Stimulated activated CD4-positive, alpha-beta T cell treated with anti-CD3 and anti-CD28 coated beads, TNF-alpha, amount 100 ng/mL, for 4 hours (primary cell): ENCODE measurements at regions not wholly inside any gene's neighbourhood (a gene's known extent, or its start where the extent isn't known, plus 50 kb on each side); places are given as distances from the start of the nearest gene placed in this dataset.

Experiments
- DNase-seq, 3 experiments: peaks; one replicate each; pipeline ENCODE4 v3.0.0-alpha.2; 2020; ENCODE audit warnings: low read depth in 3 of 3

GRCh38 chr5:54646356-54647101, 129.0 kb downstream of the SNX18 start:
- DNase-seq: peak in 2 of 3 experiments; percentile 8 to 27

DNA sequence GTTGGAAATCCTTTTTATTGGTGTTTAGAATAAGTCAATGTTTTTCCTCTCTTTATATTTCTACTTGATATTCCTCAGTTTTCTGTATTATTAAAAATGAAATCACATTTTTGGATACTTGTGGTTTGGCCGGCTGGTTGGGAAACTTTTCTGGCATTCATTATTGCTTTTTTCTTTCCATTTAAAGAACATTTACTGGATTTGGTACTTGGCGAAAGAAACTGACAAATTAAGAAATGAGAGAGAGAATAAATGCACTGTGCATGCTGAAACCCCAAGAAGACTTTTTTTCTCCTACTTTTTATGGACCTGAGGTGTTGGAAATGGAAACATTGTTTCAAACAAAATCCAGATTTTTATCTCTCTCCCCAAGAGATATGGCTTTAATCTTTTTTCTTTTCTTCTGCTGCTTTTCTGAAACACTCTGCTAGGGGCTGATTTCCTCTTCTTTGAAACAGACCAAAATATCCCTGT, 128.4 kb downstream of the SNX18 start:
- DNase-seq: no peak

- no peak for DNase-seq
Observed at GRCh38 chr5:54644226-54644625, 126.7 kb downstream of the SNX18 start.

DNA sequence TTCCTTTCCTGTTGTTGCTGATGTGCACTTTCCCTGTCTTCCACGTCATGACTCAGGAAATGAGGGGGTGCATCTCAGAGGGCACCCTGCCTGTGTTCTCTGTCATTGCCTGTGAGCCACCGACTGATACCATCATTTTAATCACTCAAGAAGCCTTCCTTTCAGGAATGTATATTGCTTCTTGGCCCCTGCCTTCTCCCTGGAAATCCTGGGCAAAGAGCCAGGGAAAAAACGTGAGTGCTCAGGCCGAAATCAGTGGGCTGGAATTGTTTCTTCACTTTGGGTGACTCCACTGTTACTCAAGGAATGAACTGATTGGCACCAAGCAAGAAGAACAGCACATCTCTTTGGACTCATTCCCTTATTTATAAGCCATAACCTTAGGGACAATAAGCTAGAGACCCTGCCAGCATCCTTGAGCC, 126.1 kb downstream of the SNX18 start:
- no peak for DNase-seq

- no peak for DNase-seq
Observed at GRCh38 chr5:54639621-54640020, 122.1 kb downstream of the SNX18 start.

GRCh38 chr5:54638106-54638505, 120.5 kb downstream of the SNX18 start:
- no peak for DNase-seq

- DNase-seq: no peak
Observed at GRCh38 chr5:54637654-54638053, 120.1 kb downstream of the SNX18 start.

GRCh38 chr5:54634089-54634488, 116.5 kb downstream of the SNX18 start:
- DNase-seq: no peak

DNA sequence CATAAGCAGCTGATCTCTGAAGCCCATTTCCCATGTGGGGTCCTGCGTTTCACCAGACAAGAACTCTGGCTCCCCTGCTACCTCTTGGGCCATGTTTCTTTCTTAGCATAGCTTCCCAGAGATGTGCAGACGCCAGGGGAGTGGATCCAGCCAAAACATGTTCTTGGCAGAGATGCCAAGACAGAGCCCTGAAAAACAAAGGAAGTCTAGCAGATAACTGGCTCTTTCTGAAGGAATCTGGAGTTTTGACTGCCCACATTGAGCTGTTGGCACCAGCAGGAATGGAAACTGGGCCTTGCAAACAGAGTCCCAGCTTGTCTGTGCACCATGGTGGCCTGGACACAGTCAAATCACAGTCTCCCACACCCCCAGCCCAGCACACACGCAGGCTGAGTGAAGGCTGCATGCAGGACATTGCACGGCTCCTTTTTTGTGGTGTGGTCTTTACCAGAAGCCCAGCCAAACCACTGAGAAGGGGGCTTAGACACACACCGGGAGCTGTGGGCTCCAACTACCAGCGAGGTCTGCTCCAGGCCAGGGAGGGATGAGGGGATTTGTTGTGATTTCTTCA, 114.7 kb downstream of the SNX18 start:
- no peak for DNase-seq

DNA sequence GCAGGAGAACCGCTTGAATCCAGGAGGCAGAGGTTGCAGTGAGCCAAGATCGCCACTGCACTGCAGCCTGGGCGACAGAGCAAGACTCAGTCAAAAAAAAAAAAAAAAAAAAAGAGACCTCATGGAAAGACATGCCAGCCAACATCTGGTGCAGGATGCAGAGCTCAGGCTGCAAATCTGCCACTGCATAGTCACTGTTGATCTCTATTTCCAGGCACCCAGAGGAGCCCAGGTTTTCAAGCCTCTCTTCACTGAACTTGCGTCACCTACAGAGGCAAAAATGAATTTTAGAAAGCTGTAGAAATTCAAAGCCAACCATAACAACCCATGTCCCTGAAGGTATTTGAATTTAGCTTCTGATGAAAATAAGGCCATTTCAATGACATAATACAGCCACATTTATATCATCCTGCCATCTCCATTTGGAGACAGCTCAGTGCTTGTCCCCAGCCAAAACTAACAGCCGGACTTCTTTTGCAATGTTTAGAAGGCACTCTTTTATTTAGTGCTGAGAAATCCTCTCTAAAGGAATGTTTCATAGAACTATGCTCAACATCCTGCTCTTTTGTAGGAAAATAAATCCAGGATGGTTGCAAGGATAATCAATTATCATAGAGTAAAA, 113.3 kb downstream of the SNX18 start:
- no peak for DNase-seq

DNA sequence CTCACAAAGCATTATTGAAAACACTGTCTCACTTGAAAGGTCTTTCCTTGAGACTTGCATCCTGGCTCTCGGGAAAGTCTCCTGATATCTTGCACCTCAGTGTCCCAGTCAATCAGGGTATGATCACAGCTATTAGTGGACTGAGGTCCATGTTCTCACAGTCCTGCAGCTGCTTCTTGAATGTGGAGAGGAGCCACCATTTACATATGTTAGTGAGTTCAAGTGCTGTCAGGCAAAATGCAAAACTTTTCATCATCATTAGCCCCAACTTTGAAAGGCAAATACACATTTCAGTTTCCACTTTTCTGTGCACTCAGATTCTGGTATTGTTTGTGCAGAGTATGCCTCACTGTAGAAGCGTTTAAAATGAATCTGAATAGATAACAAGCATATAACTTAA, 111.6 kb downstream of the SNX18 start:
- no peak for DNase-seq

DNA sequence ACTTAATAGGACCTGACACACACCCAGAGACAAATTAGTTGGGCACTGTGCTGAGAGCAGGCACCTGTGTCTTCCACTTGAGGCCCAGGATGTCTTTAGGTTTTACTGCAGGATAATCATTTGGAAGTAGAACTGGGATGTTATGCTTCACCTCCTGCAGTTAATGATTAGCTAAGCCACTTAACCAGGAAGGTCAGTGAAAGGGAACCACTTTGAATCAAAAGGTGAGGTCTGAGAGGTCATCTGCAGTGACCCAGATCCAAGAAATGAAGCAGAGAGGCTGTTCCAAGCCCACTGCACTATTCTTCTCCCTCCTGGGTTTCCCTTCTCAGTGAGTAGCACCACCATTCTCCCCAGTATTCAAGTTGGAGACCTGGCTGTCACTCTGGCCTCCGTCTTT, 110.5 kb downstream of the SNX18 start:
- DNase-seq: no peak

GRCh38 chr5:54626407-54626806, 108.8 kb downstream of the SNX18 start:
- no peak for DNase-seq

DNA sequence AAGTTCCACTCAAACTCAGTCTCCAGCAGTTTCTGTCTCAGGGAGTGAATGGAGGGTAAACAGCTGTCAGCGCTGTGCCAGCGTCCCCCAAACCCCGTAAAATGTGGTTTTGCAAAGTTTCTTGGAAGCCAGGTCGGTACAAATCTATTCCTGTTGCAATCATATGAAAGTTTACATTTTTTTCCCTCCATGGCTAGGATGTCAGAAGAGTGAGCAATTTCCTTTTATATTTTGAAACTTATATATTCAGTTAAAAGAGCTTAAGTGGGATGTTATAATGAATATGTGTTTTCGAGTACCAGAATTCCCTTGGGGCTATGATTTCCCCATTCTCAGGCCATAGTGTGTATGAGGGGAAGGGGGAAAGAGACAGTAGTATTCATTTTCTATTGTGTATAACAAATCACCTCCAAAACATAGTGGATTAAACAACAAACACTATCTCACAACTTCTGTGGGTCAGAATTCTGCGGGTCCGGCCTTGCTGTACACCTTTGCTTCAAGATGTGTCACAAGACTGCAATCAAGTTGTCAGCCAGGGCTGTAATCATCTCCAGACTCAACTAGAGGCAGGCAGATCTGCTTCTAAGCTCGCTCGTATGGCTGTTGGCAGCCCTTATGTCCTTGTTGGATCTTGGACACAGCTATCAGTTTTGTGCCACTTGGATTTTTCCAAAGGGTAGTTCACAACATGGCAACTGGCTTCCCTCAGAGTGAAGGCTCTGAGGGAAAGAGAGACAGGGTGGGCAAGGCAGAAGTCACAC, 107.4 kb downstream of the SNX18 start:
- no peak for DNase-seq

DNA sequence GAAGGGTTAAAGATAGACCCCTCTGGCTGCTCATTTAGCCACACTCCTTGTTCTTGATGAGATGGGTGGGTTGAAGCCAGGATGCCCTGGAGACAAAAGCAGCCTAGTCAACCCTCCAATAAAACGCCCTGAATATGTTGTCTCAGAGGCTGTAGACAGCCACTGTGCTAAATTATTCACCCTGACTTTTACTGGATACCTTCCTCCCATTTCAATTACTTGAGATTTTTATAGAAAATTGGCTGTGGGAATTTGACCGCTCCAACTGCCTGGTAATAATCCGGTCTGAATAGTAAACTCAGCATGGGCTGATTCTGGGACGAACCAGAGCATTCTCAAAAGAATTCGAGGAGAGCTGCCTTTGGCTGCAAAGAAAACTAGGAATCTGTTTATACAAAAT, 104.2 kb downstream of the SNX18 start:
- no peak for DNase-seq

- DNase-seq: no peak
Observed at GRCh38 chr5:54621048-54621447, 103.5 kb downstream of the SNX18 start.

DNA sequence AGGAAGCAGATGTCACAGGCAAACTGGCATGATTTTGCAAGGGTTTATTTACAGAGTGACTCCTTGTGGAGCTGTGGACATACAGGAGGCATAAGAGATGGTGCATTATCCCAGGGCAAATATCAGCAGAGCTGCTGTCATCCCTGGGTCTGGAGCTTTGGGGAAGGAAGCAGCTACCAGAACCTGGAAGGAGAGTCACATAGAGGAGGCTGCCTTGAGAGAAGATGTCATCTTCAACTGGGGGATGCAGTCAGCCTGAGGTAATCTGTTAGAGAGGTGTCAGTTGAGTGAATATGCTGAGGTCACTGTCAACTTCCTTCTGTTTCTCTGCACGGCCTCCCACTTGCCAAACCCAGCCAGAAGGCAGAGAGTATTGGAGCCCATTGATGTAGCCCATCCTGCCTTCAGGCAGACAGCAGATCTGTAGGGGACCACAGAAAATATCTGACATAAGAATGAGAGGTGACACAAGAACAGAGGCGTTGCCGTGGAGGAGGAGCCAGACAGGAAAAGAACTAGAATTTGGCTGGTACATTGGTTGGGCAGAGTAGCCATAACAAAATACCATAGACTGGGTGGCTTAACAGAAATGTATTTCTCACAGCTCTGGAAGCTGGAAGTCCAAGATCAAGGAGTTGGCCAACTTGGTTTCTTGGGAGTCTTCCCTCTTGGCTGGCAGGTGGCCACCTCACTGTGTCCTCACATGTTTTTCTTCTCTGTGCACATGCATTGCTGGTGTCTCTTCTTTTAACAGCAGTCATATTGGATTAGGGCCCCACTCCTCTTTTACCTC, 102.8 kb downstream of the SNX18 start:
- no peak for DNase-seq

DNA sequence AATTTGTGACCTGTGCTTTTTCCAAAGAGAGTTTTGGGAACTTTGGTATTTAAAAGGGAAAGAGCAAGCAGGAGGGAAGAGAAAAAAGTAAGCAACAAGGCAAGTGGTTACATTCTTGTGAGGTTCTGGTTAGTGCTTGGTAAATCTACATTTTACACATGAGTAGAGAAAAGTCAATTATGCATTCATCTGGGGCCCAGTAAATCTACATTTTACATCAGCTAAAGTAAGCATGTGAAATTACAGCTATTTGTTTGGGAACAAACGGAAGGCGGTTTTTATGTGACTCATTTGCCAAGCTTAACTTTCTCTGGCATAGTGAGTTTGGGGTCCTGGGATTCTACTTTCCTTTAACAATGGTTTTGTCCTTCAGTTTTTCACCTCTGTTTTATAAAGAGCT, 102.2 kb downstream of the SNX18 start:
- no peak for DNase-seq

GRCh38 chr5:54616518-54617220, 99.1 kb downstream of the SNX18 start:
- no peak for DNase-seq

DNA sequence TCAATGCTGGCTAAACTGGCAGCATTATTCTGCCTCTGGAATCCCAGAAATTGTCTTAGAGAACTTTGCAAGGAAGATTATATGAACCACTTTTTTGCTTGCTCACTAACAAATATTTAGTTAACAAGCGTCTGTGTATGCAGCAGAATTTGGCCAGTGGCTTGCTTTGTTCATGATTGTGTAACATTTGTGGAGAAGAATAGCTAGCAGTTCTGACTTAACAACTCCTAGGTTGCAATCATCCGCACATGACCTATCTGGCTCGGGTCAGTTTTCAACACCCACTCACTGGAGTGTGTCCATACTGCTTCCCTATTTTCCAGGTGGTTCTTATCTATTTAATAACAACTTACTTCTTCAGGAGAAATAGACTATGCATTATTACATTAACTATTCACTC, 98.5 kb downstream of the SNX18 start:
- DNase-seq: no peak

DNA sequence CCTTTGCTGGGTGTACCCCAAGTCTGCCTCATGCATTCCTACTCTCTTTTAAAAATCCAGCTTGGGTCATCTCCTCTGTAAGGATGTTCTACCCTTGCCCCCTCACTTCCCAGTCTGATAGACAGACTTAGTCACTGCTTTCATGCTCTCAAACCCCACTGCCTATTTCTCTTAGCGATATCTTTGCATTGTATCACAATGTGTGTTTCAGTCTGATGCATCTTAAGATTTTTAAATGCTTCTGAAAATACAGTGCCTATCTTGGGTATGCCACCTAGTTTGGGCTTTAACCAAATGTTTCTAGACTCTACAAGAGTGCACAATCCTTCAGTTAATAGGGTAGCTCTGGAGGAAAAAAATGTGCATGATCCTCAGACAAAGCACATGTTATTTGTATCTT, 97.8 kb downstream of the SNX18 start:
- no peak for DNase-seq
